CD14-positive monocyte (primary cell): ENCODE measurements at regions not wholly inside any gene's neighbourhood (a gene's known extent, or its start where the extent isn't known, plus 50 kb on each side); places are given as distances from the start of the nearest gene placed in this dataset.

ENCODE experiments used
- DNase-seq, 3 donors: peaks; one replicate each; pipeline ENCODE4 v3.0.0-alpha.2; 2011 to 2022
- H2AFZ ChIP-seq: 2 replicates; pipeline ENCODE4 v1.6.0; 2012; ENCODE audit warnings: mild to moderate bottlenecking, low read depth, low read length, inconsistent platforms; ENCODE audit not compliant: insufficient read depth, poor library complexity, severe bottlenecking
- H3K27ac ChIP-seq, 2 donors: 1 replicate in 1 of 2; 2 replicates in 1 of 2; pipeline ENCODE4 v1.5.1; 2012 to 2013; ENCODE audit warnings: low read length in 2 of 2, control low read depth in 1 of 2, inconsistent platforms in 1 of 2, low read depth in 1 of 2, mild to moderate bottlenecking in 1 of 2
- H3K27me3 ChIP-seq, 2 donors: one replicate each; pipeline versions ENCODE4 v1.6.0 to v1.6.1; 2011 to 2013; ENCODE audit warnings: low read length in 2 of 2; ENCODE audit not compliant: control insufficient read depth in 2 of 2, insufficient read depth in 2 of 2
- H3K36me3 ChIP-seq, 2 donors: replicated peaks in 1 of 2; 1 replicate in 1 of 2; 2 replicates in 1 of 2; pipeline versions ENCODE4 v1.5.1 to v1.6.1; 2012 to 2013; ENCODE audit warnings: low read length in 2 of 2, control low read depth in 1 of 2, inconsistent platforms in 1 of 2, mild to moderate bottlenecking in 1 of 2; ENCODE audit not compliant: insufficient read depth in 2 of 2, control insufficient read depth in 1 of 2
- H3K4me1 ChIP-seq, 2 donors: 1 replicate in 1 of 2; 2 replicates in 1 of 2; pipeline versions ENCODE4 v1.5.1 to v1.6.1; 2012 to 2013; ENCODE audit warnings: low read length in 2 of 2, control low read depth in 1 of 2, inconsistent platforms in 1 of 2, mild to moderate bottlenecking in 1 of 2, moderate library complexity in 1 of 2; ENCODE audit not compliant: insufficient read depth in 2 of 2, control insufficient read depth in 1 of 2
- H3K4me2 ChIP-seq: replicated peaks from 2 replicates; pipeline ENCODE3; 2012; ENCODE audit warnings: low read length, moderate library complexity, mild to moderate bottlenecking; ENCODE audit not compliant: poor library complexity, severe bottlenecking; ENCODE audit errors: extremely low read depth
- H3K4me3 ChIP-seq, 3 experiments: fragments of 200-600 bp in 1 of 3; sonication (generic) in 1 of 3; replicated peaks in 1 of 3; 1 replicate in 2 of 3; 2 replicates in 1 of 3; pipeline ENCODE4 v1.5.1; 2011 to 2013; ENCODE audit warnings: low read length in 3 of 3, mild to moderate bottlenecking in 3 of 3, control low read depth in 2 of 3, low read depth in 2 of 3, inconsistent platforms in 1 of 3, moderate library complexity in 1 of 3
- H3K79me2 ChIP-seq: 2 replicates; pipeline ENCODE4 v1.6.0; 2012; ENCODE audit warnings: mild to moderate bottlenecking, control low read depth, inconsistent platforms, low read length, moderate library complexity; ENCODE audit not compliant: insufficient read depth
- H3K9ac ChIP-seq: 2 replicates; pipeline ENCODE4 v1.6.0; 2017; ENCODE audit warnings: low read length, mild to moderate bottlenecking; ENCODE audit not compliant: insufficient read depth, poor library complexity, severe bottlenecking
- H3K9me3 ChIP-seq, 2 donors: replicated peaks in 1 of 2; 1 replicate in 1 of 2; 2 replicates in 1 of 2; pipeline versions ENCODE4 v1.5.1 to v1.6.1; 2012 to 2013; ENCODE audit warnings: low read length in 2 of 2, control low read depth in 1 of 2; ENCODE audit not compliant: control insufficient read depth in 1 of 2, insufficient read depth in 1 of 2
- H4K20me1 ChIP-seq: 2 replicates; pipeline ENCODE4 v1.6.0; 2012; ENCODE audit warnings: mild to moderate bottlenecking, low read length, control low read depth, moderate library complexity; ENCODE audit not compliant: insufficient read depth
- H3K27ac Mint-ChIP-seq, 7 donors: one replicate each; pipeline ENCODE4 v1.8.0; 2020; ENCODE audit warnings: mild to moderate bottlenecking in 7 of 7, mixed read lengths in 7 of 7, moderate library complexity in 6 of 7, inconsistent platforms in 2 of 7
- H3K27me3 Mint-ChIP-seq, 3 donors: one replicate each; pipeline ENCODE4 v1.8.0; 2021 to 2022; ENCODE audit warnings: low read depth in 3 of 3, mild to moderate bottlenecking in 3 of 3, mixed read lengths in 3 of 3, moderate library complexity in 3 of 3, inconsistent platforms in 1 of 3
- H3K36me3 Mint-ChIP-seq, 2 donors: one replicate each; pipeline ENCODE4 v1.8.0; 2020; ENCODE audit warnings: mixed read lengths in 2 of 2, inconsistent platforms in 1 of 2, mild to moderate bottlenecking in 1 of 2
- H3K4me1 Mint-ChIP-seq: one replicate; pipeline ENCODE4 v1.8.0; 2020; ENCODE audit warnings: mild to moderate bottlenecking, mixed read lengths
- H3K4me3 Mint-ChIP-seq, 2 donors: one replicate each; pipeline ENCODE4 v1.8.0; 2020; ENCODE audit warnings: mild to moderate bottlenecking in 2 of 2, mixed read lengths in 2 of 2, moderate library complexity in 1 of 2
- H3K9me3 Mint-ChIP-seq, 7 donors: one replicate each; pipeline ENCODE4 v1.8.0; 2020 to 2022; ENCODE audit warnings: mixed read lengths in 7 of 7, mild to moderate bottlenecking in 6 of 7, moderate library complexity in 6 of 7, inconsistent platforms in 2 of 7
- CTCF ChIP-seq: fragments of 200-600 bp; IDR thresholded peaks from one replicate; pipeline ENCODE4 v1.8.0; 2022; ENCODE audit warnings: antibody characterized with exemption, mild to moderate bottlenecking
- WGBS: methylation state at CpG from one replicate; pipeline ENCODE4 v1.1.5; 2013; ENCODE audit warnings: missing lambda C conversion rate; ENCODE audit not compliant: insufficient coverage; 5-methylcytosine and 5-hydroxymethylcytosine counted together
- intact Hi-C, 2 donors: fragments of 100-400 bp; cut with micrococcal nuclease; formaldehyde crosslinking; loops; one replicate each; pipeline versions ENCODE4 v1.15.0 to v1.15.1; 2023

- 86% methylated on average over 10 of the region's 14 CpGs for WGBS
- no peak for TF ChIP-seq CTCF
Observed at GRCh38 chr14:103214461-103214958, 91.2 kb downstream of the TNFAIP2 start.

DNA sequence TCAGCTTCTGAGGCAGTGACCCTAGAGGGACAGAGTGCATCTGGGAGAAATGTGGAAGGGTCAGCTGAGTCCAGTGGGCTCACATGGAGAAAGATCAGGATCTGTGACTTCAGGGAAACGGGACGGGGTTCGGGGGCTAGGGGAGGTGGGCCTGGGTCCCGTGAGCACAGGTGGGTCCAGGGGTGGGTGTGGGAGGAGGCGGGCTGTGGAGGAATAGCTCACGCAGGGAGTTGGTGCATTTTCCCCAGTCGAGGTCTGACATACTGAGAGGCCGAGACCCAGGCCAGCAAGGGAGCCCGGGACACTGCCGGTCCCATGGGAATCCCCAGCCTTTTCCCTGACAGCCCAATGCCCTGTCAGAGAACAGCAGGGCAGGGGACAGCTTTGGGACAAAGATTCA lies 93.1 kb downstream of the TNFAIP2 start:
- Mint-ChIP-seq H3K27me3 (peaks cover 35 to 61% (median 45%) of the 10 kb centered on the region in 3 donors), H3K4me3 (no peak overlapping the region), H3K4me1 (no peaks in the 10 kb centered on the region), H3K36me3 (no peaks in the 10 kb centered on the region), H3K27ac (no peak overlapping the region), H3K9me3 (peaks cover 0 to 16% (median 5%) of the 10 kb centered on the region in 7 donors)
- H3K27ac ChIP-seq = no peak overlapping the region
- intact Hi-C loops = no loop called here
- H3K27me3 ChIP-seq = peaks cover 19 to 41% of the 10 kb centered on the region in 2 donors
- H3K4me3 ChIP-seq = no peak overlapping the region
- no peak for TF ChIP-seq CTCF
- H3K36me3 ChIP-seq = no peaks in the 10 kb centered on the region
- H3K9ac ChIP-seq = no peak overlapping the region
- H3K9me3 ChIP-seq = peaks cover 0 to 5% of the 10 kb centered on the region in 2 donors
- no peak overlapping the region for H2AFZ ChIP-seq
- H3K4me1 ChIP-seq = no peaks in the 10 kb centered on the region
- H3K4me2 ChIP-seq = no peak overlapping the region
- 93% methylated on average over 10 of the region's 10 CpGs for WGBS
- no peaks in the 10 kb centered on the region for H4K20me1 ChIP-seq
- H3K79me2 ChIP-seq = no peaks in the 10 kb centered on the region
- DNase-seq = no peak

More at GRCh38 chr14:103214461-103214958, 91.2 kb downstream of the TNFAIP2 start:
- Mint-ChIP-seq H3K9me3 (peaks cover 0 to 16% (median 3%) of the 10 kb centered on the region in 7 donors), H3K4me1 (no peaks in the 10 kb centered on the region), H3K4me3 (no peak overlapping the region), H3K27me3 (peaks cover 35 to 64% (median 44%) of the 10 kb centered on the region in 3 donors), H3K36me3 (no peaks in the 10 kb centered on the region), H3K27ac (no peak overlapping the region)
- no peaks in the 10 kb centered on the region for H3K4me1 ChIP-seq
- DNase-seq = no peak
- H3K27me3 ChIP-seq = peaks cover 11 to 36% of the 10 kb centered on the region in 2 donors
- no peaks in the 10 kb centered on the region for H4K20me1 ChIP-seq
- no peak overlapping the region for H3K27ac ChIP-seq
- H3K9me3 ChIP-seq = peaks cover 0 to 5% of the 10 kb centered on the region in 2 donors
- H3K36me3 ChIP-seq = no peaks in the 10 kb centered on the region
- H3K4me2 ChIP-seq = no peak overlapping the region
- H3K4me3 ChIP-seq = no peak overlapping the region
- H3K9ac ChIP-seq = no peak overlapping the region
- H2AFZ ChIP-seq = no peak overlapping the region
- intact Hi-C loops = no loop called here
- H3K79me2 ChIP-seq = no peaks in the 10 kb centered on the region
